Type B pancreatic cell (in vitro differentiated cells): ENCODE measurements at regions not wholly inside any gene's neighbourhood (a gene's known extent, or its start where the extent isn't known, plus 50 kb on each side); places are given as distances from the start of the nearest gene placed in this dataset.

Source experiments
- DNase-seq: peaks from one replicate; pipeline ENCODE4 v3.0.0; 2021; ENCODE audit warnings: mixed read lengths; ENCODE audit not compliant: unreplicated experiment; ENCODE audit errors: extremely low spot score
- H3K27ac Mint-ChIP-seq: 2 replicates; pipeline ENCODE4 v1.8.0; 2021; ENCODE audit warnings: mild to moderate bottlenecking, mixed read lengths
- H3K27me3 Mint-ChIP-seq: 2 replicates; pipeline ENCODE4 v1.8.0; 2021; ENCODE audit warnings: mixed read lengths
- H3K36me3 Mint-ChIP-seq: 2 replicates; pipeline ENCODE4 v1.8.0; 2021; ENCODE audit warnings: mixed read lengths
- H3K4me1 Mint-ChIP-seq: one replicate; pipeline ENCODE4 v1.8.0; 2021; ENCODE audit warnings: mixed read lengths; ENCODE audit not compliant: unreplicated experiment
- H3K4me3 Mint-ChIP-seq: 2 replicates; pipeline ENCODE4 v1.8.0; 2021; ENCODE audit warnings: mild to moderate bottlenecking, mixed read lengths
- H3K9me3 Mint-ChIP-seq: 2 replicates; pipeline ENCODE4 v1.8.0; 2021; ENCODE audit warnings: mixed read lengths
- TF ChIP-seq, protein P1 (sequence below): fragments of 200-600 bp; sonication (generic); conservative IDR thresholded peaks from 2 replicates; pipeline ENCODE4 v1.5.0; 2021; ENCODE audit warnings: antibody characterized with exemption, mild to moderate bottlenecking

DNA sequence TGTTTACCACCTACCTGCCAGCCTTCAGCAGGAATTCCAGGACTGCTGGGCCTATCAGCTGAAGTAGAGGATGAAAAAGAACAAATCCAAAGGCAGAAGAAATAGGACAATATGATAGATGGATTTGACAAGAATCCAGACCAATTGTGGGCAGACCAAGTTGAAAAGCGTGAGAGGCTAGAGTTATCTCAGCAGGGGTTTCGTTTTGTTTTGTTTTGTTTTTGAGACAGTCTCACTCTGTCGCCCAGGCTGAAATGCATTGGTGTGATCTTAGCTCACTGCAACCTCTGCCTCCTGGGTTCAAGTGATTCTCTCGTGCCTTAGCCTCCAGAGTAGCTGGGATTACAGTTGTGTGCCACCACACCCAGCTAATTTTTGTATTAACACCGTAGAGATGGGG is 113.2 kb downstream of the PALM2AKAP2 start:
- H3K4me3 Mint-ChIP-seq: no peak overlapping the region
- no peak for DNase-seq
- H3K27ac Mint-ChIP-seq: no peak overlapping the region
- H3K4me1 Mint-ChIP-seq: peaks cover 3% of the 10 kb centered on the region
- TF ChIP-seq, protein P1, sequence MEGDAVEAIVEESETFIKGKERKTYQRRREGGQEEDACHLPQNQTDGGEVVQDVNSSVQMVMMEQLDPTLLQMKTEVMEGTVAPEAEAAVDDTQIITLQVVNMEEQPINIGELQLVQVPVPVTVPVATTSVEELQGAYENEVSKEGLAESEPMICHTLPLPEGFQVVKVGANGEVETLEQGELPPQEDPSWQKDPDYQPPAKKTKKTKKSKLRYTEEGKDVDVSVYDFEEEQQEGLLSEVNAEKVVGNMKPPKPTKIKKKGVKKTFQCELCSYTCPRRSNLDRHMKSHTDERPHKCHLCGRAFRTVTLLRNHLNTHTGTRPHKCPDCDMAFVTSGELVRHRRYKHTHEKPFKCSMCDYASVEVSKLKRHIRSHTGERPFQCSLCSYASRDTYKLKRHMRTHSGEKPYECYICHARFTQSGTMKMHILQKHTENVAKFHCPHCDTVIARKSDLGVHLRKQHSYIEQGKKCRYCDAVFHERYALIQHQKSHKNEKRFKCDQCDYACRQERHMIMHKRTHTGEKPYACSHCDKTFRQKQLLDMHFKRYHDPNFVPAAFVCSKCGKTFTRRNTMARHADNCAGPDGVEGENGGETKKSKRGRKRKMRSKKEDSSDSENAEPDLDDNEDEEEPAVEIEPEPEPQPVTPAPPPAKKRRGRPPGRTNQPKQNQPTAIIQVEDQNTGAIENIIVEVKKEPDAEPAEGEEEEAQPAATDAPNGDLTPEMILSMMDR: no peak
- H3K36me3 Mint-ChIP-seq: peaks cover 4% of the 10 kb centered on the region
- no peaks in the 10 kb centered on the region for H3K27me3 Mint-ChIP-seq
- no peaks in the 10 kb centered on the region for H3K9me3 Mint-ChIP-seq

DNA sequence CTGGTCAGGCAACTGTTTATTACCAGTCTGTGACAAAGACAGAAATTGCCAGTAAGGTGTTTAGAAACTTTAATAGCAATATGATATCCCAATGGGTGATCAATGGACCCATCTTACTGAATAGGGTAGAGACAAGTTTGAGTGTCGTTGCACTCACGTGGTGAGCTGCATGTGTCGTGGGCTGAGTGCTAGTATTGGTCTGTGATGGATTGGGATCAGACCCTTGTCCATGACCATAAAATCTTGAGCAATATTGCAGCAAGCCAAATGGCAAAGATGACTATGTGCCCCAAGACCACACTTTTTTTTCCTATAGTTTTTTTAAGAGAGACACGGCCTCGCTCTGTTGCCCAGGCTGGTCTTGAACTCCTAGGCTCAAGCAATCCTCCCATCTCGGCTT is 114.5 kb downstream of the PALM2AKAP2 start:
- Mint-ChIP-seq H3K4me1 (no peaks in the 10 kb centered on the region), H3K9me3 (no peaks in the 10 kb centered on the region), H3K4me3 (no peak overlapping the region), H3K36me3 (peaks cover 4% of the 10 kb centered on the region), H3K27ac (no peak overlapping the region), H3K27me3 (peaks cover 4% of the 10 kb centered on the region)
- TF ChIP-seq, protein P1: no peak
- DNase-seq: no peak

DNA sequence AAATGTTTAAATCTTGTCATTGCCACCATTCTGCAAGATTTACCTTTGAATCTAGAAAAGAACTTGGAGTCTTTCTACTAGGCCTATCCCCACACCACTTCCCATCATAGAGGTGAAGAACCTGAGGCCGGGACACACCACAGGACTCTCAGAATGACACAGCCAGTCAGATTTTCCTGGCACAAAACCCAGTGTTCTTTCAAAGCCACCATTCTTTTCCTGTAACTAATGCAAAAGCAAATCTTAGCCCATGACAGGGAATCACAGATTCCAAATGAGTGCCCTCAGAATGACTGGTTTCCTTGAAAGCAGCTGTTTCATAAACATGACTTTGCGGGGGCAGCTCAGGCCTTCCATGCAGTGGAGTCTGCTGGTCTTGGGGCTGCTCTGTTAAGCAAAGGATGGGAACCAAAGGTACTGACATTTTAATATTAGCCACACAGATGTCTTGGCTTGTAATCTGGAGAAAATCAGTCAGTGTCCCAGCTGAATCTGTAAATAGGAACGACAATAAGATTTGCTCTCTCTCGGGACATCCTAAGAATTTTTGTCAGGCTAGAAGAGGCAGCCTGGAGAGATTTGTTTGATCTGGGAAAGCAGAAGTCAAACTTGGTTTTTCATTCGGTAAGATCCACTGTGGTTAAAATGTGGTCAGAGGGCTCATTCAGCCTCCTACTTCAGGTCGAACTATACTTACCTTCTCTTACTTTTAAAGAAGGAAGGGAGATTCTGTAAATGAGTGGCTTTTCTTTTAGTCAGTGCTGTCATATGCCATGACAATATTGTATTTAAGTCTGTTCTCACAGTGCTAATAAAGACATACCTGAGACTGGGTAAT is 115.1 kb downstream of the PALM2AKAP2 start:
- H3K9me3 Mint-ChIP-seq: no peaks in the 10 kb centered on the region
- H3K4me3 Mint-ChIP-seq: no peak overlapping the region
- no peak overlapping the region for H3K27ac Mint-ChIP-seq
- no peaks in the 10 kb centered on the region for H3K4me1 Mint-ChIP-seq
- peaks cover 4% of the 10 kb centered on the region for H3K27me3 Mint-ChIP-seq
- no peak for DNase-seq
- H3K36me3 Mint-ChIP-seq: peaks cover 4% of the 10 kb centered on the region
- TF ChIP-seq, protein P1: no peak

DNA sequence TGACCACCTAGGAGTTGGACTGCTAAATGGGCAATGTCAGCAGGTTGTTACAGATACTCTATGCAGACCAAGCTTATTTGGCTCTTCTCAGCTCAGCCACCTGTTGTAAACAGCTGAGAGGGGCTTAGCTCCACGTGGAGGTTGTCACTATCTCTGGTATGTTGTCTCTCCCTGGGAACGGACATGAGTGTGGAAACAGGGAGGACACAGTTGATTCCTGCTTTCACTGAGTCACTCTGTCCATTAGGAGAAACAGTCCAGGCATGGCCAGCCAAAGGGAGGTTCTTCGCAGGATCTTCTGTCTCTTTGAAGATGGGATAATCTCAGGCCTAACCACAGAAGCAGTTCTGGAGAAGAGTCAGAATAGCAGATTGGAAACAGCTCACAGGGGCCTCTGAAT is 121.2 kb downstream of the PALM2AKAP2 start:
- Mint-ChIP-seq H3K27me3 (peaks cover 4% of the 10 kb centered on the region), H3K4me3 (no peak overlapping the region), H3K4me1 (peaks cover 18% of the 10 kb centered on the region), H3K9me3 (no peaks in the 10 kb centered on the region), H3K27ac (no peak overlapping the region), H3K36me3 (no peaks in the 10 kb centered on the region)
- DNase-seq: no peak
- TF ChIP-seq, protein P1: no peak

DNA sequence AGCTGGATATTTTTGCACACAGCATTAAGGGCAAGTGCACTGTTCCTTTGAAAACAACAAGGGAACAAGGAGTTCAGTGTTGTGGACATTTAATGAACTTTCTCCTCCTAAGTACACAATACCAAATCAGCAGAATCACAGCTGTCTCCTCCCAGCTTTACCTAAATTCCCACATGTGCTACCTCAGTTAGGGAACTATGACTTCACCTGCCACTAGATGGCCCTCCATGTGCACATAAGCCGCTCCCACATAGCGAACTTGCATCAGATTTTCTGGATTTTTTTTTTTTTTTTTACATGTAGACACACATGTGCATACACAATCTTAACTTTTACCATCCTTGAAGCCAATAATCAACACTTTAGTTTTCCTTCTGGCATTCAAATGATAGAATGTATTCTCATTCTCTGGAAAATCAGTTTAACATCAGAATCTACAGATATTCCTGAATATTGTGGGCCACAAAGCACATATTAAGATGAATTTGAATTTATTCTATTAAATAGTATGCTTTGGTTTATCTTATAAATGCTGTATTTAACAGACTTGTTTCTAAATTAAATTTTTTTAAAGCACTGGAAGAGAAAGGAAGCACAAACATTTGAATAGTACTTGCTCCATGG is 123.6 kb downstream of the PALM2AKAP2 start:
- DNase-seq: no peak
- TF ChIP-seq, protein P1: peak; percentile 93
- no peak overlapping the region for H3K4me3 Mint-ChIP-seq
- H3K27me3 Mint-ChIP-seq: peaks cover 6% of the 10 kb centered on the region
- H3K9me3 Mint-ChIP-seq: no peaks in the 10 kb centered on the region
- no peak overlapping the region for H3K27ac Mint-ChIP-seq
- no peaks in the 10 kb centered on the region for H3K36me3 Mint-ChIP-seq
- H3K4me1 Mint-ChIP-seq: peaks cover 34% of the 10 kb centered on the region
